K562 (cell line): ENCODE measurements at regions not wholly inside any gene's neighbourhood (a gene's known extent, or its start where the extent isn't known, plus 50 kb on each side); places are given as distances from the start of the nearest gene placed in this dataset.

Source experiments
- ATF2 ChIP-seq: sonication (generic); formaldehyde crosslinking; IDR thresholded peaks from 2 replicates; pipeline ENCODE4 v1.8.1; 2022; ENCODE audit warnings: missing genetic modification reagents
- ATF7 ChIP-seq: fragments of 450-650 bp; IDR thresholded peaks from 2 replicates; pipeline ENCODE4 v1.7.1; 2014; ENCODE audit warnings: mild to moderate bottlenecking, moderate library complexity
- BACH1 ChIP-seq: fragments of 200-800 bp; sonication (Bioruptor generic); IDR thresholded peaks from 2 replicates; pipeline ENCODE4 v1.6.1; 2016; ENCODE audit warnings: missing genetic modification characterization, missing compliant biosample characterization
- CCAR2 ChIP-seq: fragments of 200-400 bp; formaldehyde crosslinking; IDR thresholded peaks from 2 replicates; pipeline ENCODE4 v1.6.1; 2017; ENCODE audit warnings: mild to moderate bottlenecking, low read depth, low read length
- CTBP1 ChIP-seq: fragments of 450-650 bp; IDR thresholded peaks from 2 replicates; pipeline ENCODE4 v1.6.1; 2016; ENCODE audit warnings: borderline replicate concordance
- GATAD2B ChIP-seq: fragments of 450-650 bp; IDR thresholded peaks from 2 replicates; pipeline ENCODE4 v1.6.1; 2017; ENCODE audit warnings: mild to moderate bottlenecking, borderline replicate concordance
- L3MBTL2 ChIP-seq: fragments of 450-650 bp; IDR thresholded peaks from 2 replicates; pipeline ENCODE4 v1.6.1; 2016; ENCODE audit warnings: mild to moderate bottlenecking, moderate library complexity
- NRF1 ChIP-seq, 2 experiments: fragments of 450-650 bp; IDR thresholded peaks in 1 of 2; conservative IDR thresholded peaks in 1 of 2; 2 replicates each; pipeline ENCODE4 v1.6.1; 2014; ENCODE audit warnings: mild to moderate bottlenecking in 2 of 2
- TRIM25 ChIP-seq: fragments of 450-650 bp; IDR thresholded peaks from 2 replicates; pipeline ENCODE4 v1.7.0; 2016; ENCODE audit warnings: borderline replicate concordance
- VEZF1 ChIP-seq: fragments of 200-800 bp; sonication (Bioruptor generic); IDR thresholded peaks from 2 replicates; pipeline ENCODE4 v1.6.1; 2017; ENCODE audit warnings: missing genetic modification characterization, missing compliant biosample characterization
- ZNF551 ChIP-seq: fragments of 250-450 bp; sonication (Bioruptor Pico); IDR thresholded peaks from 2 replicates; pipeline ENCODE4 v1.5.0; 2021; ENCODE audit warnings: mild to moderate bottlenecking, moderate library complexity

- TF ChIP-seq TRIM25 = no peak
- TF ChIP-seq BACH1 = no peak
- TF ChIP-seq ZNF551 (CRISPR knock-in tag) = no peak
- TF ChIP-seq ATF2 (CRISPR knock-in tag) = no peak
- no peak for TF ChIP-seq CCAR2
- no peak for TF ChIP-seq GATAD2B
- no peak for TF ChIP-seq VEZF1 (CRISPR knock-in tag)
- TF ChIP-seq CTBP1 = no peak
- TF ChIP-seq NRF1 (conservative IDR thresholded peaks at IDR 0.05 in 1 of 2, IDR thresholded peaks at IDR 0.05 in 1 of 2) = no peak
- no peak for TF ChIP-seq ATF7
- TF ChIP-seq L3MBTL2 = no peak
Measured at GRCh38 chr5:4271193-4271592, 675.6 kb downstream of the IRX1 start.
